H1 (cell line): ENCODE measurements at regions not wholly inside any gene's neighbourhood (a gene's known extent, or its start where the extent isn't known, plus 50 kb on each side); places are given as distances from the start of the nearest gene placed in this dataset.

Source experiments
- CHD7 ChIP-seq: fragments of 300-600 bp; sonication (generic); IDR thresholded peaks from 2 replicates; pipeline ENCODE4 v1.7.1; 2012; ENCODE audit warnings: low read length, moderate library complexity, mild to moderate bottlenecking, inconsistent platforms; ENCODE audit not compliant: insufficient replicate concordance
- EP300 ChIP-seq, 2 experiments: IDR thresholded peaks; 1 replicate in 1 of 2; 2 replicates in 1 of 2; pipeline ENCODE4 v1.6.1; 2011 to 2012; ENCODE audit warnings: low read depth in 2 of 2, low read length in 2 of 2, mild to moderate bottlenecking in 2 of 2, borderline replicate concordance in 1 of 2, inconsistent platforms in 1 of 2, moderate library complexity in 1 of 2

GRCh38 chr2:146207901-146208300, 1636.9 kb upstream of the ACVR2A start (continued):
- TF ChIP-seq CHD7, result no peak
- no peak for TF ChIP-seq EP300 (IDR thresholded peaks at IDR 0.05; ENCODE audit: borderline replicate concordance in 1 of 2, low read depth in 2 of 2, low read length in 2 of 2)
